CD14-positive monocyte (primary cell): ENCODE measurements at regions not wholly inside any gene's neighbourhood (a gene's known extent, or its start where the extent isn't known, plus 50 kb on each side); places are given as distances from the start of the nearest gene placed in this dataset.

ENCODE experiments used
- DNase-seq, 3 donors: peaks; one replicate each; pipeline ENCODE4 v3.0.0-alpha.2; 2011 to 2022
- H2AFZ ChIP-seq: 2 replicates; pipeline ENCODE4 v1.6.0; 2012; ENCODE audit warnings: mild to moderate bottlenecking, low read depth, low read length, inconsistent platforms; ENCODE audit not compliant: insufficient read depth, poor library complexity, severe bottlenecking
- H3K27ac ChIP-seq, 2 donors: 1 replicate in 1 of 2; 2 replicates in 1 of 2; pipeline ENCODE4 v1.5.1; 2012 to 2013; ENCODE audit warnings: low read length in 2 of 2, control low read depth in 1 of 2, inconsistent platforms in 1 of 2, low read depth in 1 of 2, mild to moderate bottlenecking in 1 of 2
- H3K27me3 ChIP-seq, 2 donors: one replicate each; pipeline versions ENCODE4 v1.6.0 to v1.6.1; 2011 to 2013; ENCODE audit warnings: low read length in 2 of 2; ENCODE audit not compliant: control insufficient read depth in 2 of 2, insufficient read depth in 2 of 2
- H3K36me3 ChIP-seq, 2 donors: replicated peaks in 1 of 2; 1 replicate in 1 of 2; 2 replicates in 1 of 2; pipeline versions ENCODE4 v1.5.1 to v1.6.1; 2012 to 2013; ENCODE audit warnings: low read length in 2 of 2, control low read depth in 1 of 2, inconsistent platforms in 1 of 2, mild to moderate bottlenecking in 1 of 2; ENCODE audit not compliant: insufficient read depth in 2 of 2, control insufficient read depth in 1 of 2
- H3K4me1 ChIP-seq, 2 donors: 1 replicate in 1 of 2; 2 replicates in 1 of 2; pipeline versions ENCODE4 v1.5.1 to v1.6.1; 2012 to 2013; ENCODE audit warnings: low read length in 2 of 2, control low read depth in 1 of 2, inconsistent platforms in 1 of 2, mild to moderate bottlenecking in 1 of 2, moderate library complexity in 1 of 2; ENCODE audit not compliant: insufficient read depth in 2 of 2, control insufficient read depth in 1 of 2
- H3K4me2 ChIP-seq: replicated peaks from 2 replicates; pipeline ENCODE3; 2012; ENCODE audit warnings: low read length, moderate library complexity, mild to moderate bottlenecking; ENCODE audit not compliant: poor library complexity, severe bottlenecking; ENCODE audit errors: extremely low read depth
- H3K4me3 ChIP-seq, 3 experiments: fragments of 200-600 bp in 1 of 3; sonication (generic) in 1 of 3; replicated peaks in 1 of 3; 1 replicate in 2 of 3; 2 replicates in 1 of 3; pipeline ENCODE4 v1.5.1; 2011 to 2013; ENCODE audit warnings: low read length in 3 of 3, mild to moderate bottlenecking in 3 of 3, control low read depth in 2 of 3, low read depth in 2 of 3, inconsistent platforms in 1 of 3, moderate library complexity in 1 of 3
- H3K79me2 ChIP-seq: 2 replicates; pipeline ENCODE4 v1.6.0; 2012; ENCODE audit warnings: mild to moderate bottlenecking, control low read depth, inconsistent platforms, low read length, moderate library complexity; ENCODE audit not compliant: insufficient read depth
- H3K9ac ChIP-seq: 2 replicates; pipeline ENCODE4 v1.6.0; 2017; ENCODE audit warnings: low read length, mild to moderate bottlenecking; ENCODE audit not compliant: insufficient read depth, poor library complexity, severe bottlenecking
- H3K9me3 ChIP-seq, 2 donors: replicated peaks in 1 of 2; 1 replicate in 1 of 2; 2 replicates in 1 of 2; pipeline versions ENCODE4 v1.5.1 to v1.6.1; 2012 to 2013; ENCODE audit warnings: low read length in 2 of 2, control low read depth in 1 of 2; ENCODE audit not compliant: control insufficient read depth in 1 of 2, insufficient read depth in 1 of 2
- H4K20me1 ChIP-seq: 2 replicates; pipeline ENCODE4 v1.6.0; 2012; ENCODE audit warnings: mild to moderate bottlenecking, low read length, control low read depth, moderate library complexity; ENCODE audit not compliant: insufficient read depth
- H3K27ac Mint-ChIP-seq, 7 donors: one replicate each; pipeline ENCODE4 v1.8.0; 2020; ENCODE audit warnings: mild to moderate bottlenecking in 7 of 7, mixed read lengths in 7 of 7, moderate library complexity in 6 of 7, inconsistent platforms in 2 of 7
- H3K27me3 Mint-ChIP-seq, 3 donors: one replicate each; pipeline ENCODE4 v1.8.0; 2021 to 2022; ENCODE audit warnings: low read depth in 3 of 3, mild to moderate bottlenecking in 3 of 3, mixed read lengths in 3 of 3, moderate library complexity in 3 of 3, inconsistent platforms in 1 of 3
- H3K36me3 Mint-ChIP-seq, 2 donors: one replicate each; pipeline ENCODE4 v1.8.0; 2020; ENCODE audit warnings: mixed read lengths in 2 of 2, inconsistent platforms in 1 of 2, mild to moderate bottlenecking in 1 of 2
- H3K4me1 Mint-ChIP-seq: one replicate; pipeline ENCODE4 v1.8.0; 2020; ENCODE audit warnings: mild to moderate bottlenecking, mixed read lengths
- H3K4me3 Mint-ChIP-seq, 2 donors: one replicate each; pipeline ENCODE4 v1.8.0; 2020; ENCODE audit warnings: mild to moderate bottlenecking in 2 of 2, mixed read lengths in 2 of 2, moderate library complexity in 1 of 2
- H3K9me3 Mint-ChIP-seq, 7 donors: one replicate each; pipeline ENCODE4 v1.8.0; 2020 to 2022; ENCODE audit warnings: mixed read lengths in 7 of 7, mild to moderate bottlenecking in 6 of 7, moderate library complexity in 6 of 7, inconsistent platforms in 2 of 7
- WGBS: methylation state at CpG from one replicate; pipeline ENCODE4 v1.1.5; 2013; ENCODE audit warnings: missing lambda C conversion rate; ENCODE audit not compliant: insufficient coverage; 5-methylcytosine and 5-hydroxymethylcytosine counted together
- intact Hi-C, 2 donors: fragments of 100-400 bp; cut with micrococcal nuclease; formaldehyde crosslinking; loops; one replicate each; pipeline versions ENCODE4 v1.15.0 to v1.15.1; 2023
- TF ChIP-seq, protein P1 (sequence below): fragments of 200-600 bp; IDR thresholded peaks from one replicate; pipeline ENCODE4 v1.8.0; 2022; ENCODE audit warnings: antibody characterized with exemption, mild to moderate bottlenecking

GRCh38 chr1:173341971-173342370, 134.8 kb upstream of the TNFSF4 start:
- Mint-ChIP-seq H3K27ac (no peak overlapping the region), H3K9me3 (peaks cover 0 to 5% (median 0%) of the 10 kb centered on the region in 7 donors), H3K36me3 (no peaks in the 10 kb centered on the region), H3K27me3 (no peaks in the 10 kb centered on the region), H3K4me1 (no peaks in the 10 kb centered on the region), H3K4me3 (no peak overlapping the region)
- no peaks in the 10 kb centered on the region for H3K27me3 ChIP-seq
- TF ChIP-seq, protein P1, sequence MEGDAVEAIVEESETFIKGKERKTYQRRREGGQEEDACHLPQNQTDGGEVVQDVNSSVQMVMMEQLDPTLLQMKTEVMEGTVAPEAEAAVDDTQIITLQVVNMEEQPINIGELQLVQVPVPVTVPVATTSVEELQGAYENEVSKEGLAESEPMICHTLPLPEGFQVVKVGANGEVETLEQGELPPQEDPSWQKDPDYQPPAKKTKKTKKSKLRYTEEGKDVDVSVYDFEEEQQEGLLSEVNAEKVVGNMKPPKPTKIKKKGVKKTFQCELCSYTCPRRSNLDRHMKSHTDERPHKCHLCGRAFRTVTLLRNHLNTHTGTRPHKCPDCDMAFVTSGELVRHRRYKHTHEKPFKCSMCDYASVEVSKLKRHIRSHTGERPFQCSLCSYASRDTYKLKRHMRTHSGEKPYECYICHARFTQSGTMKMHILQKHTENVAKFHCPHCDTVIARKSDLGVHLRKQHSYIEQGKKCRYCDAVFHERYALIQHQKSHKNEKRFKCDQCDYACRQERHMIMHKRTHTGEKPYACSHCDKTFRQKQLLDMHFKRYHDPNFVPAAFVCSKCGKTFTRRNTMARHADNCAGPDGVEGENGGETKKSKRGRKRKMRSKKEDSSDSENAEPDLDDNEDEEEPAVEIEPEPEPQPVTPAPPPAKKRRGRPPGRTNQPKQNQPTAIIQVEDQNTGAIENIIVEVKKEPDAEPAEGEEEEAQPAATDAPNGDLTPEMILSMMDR: no peak
- intact Hi-C loops: no loop called here
- H3K9ac ChIP-seq: no peak overlapping the region
- no peaks in the 10 kb centered on the region for H3K79me2 ChIP-seq
- DNase-seq: no peak
- no peak overlapping the region for H3K4me2 ChIP-seq
- H3K36me3 ChIP-seq: no peaks in the 10 kb centered on the region
- no peak overlapping the region for H2AFZ ChIP-seq
- H3K27ac ChIP-seq: no peak overlapping the region
- H3K4me1 ChIP-seq: no peaks in the 10 kb centered on the region
- no peaks in the 10 kb centered on the region for H3K9me3 ChIP-seq
- H4K20me1 ChIP-seq: no peaks in the 10 kb centered on the region
- 100% methylated on average over 1 of the region's 1 CpG for WGBS
- H3K4me3 ChIP-seq: no peak overlapping the region

DNA sequence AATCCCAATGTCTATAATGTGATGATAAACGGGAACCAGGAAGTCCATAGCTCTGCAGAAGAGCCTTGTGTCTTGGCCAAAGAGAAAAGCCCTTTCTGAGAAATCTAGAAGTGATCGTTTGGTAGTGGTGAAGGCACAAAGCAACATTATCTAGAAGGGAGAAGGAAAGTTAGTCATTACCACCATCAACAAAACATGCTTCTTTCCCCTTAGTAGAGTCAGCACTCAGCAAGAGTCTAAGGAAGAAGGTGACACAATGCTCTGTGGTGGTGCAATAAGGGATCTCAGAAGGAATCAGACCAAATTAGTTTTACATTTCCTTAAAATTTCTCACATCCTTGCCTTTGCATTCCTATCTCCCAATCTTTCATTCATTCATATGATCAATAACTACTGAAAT, 134.4 kb upstream of the PRDX6 start:
- no peaks in the 10 kb centered on the region for H3K27me3 Mint-ChIP-seq
- H3K27ac ChIP-seq: no peak overlapping the region
- no peak overlapping the region for H2AFZ ChIP-seq
- peaks cover 0 to 9% (median 0%) of the 10 kb centered on the region in 7 donors for H3K9me3 Mint-ChIP-seq
- WGBS: 80% methylated on average over 1 of the region's 2 CpGs
- no peaks in the 10 kb centered on the region for H3K79me2 ChIP-seq
- H4K20me1 ChIP-seq: no peaks in the 10 kb centered on the region
- TF ChIP-seq, protein P1: no peak
- DNase-seq: no peak
- H3K4me3 Mint-ChIP-seq: no peak overlapping the region
- no peak overlapping the region for H3K4me2 ChIP-seq
- no peak overlapping the region for H3K4me3 ChIP-seq
- H3K27ac Mint-ChIP-seq: no peak overlapping the region
- H3K9me3 ChIP-seq: no peaks in the 10 kb centered on the region
- no peaks in the 10 kb centered on the region for H3K27me3 ChIP-seq
- H3K4me1 Mint-ChIP-seq: no peaks in the 10 kb centered on the region
- H3K4me1 ChIP-seq: no peaks in the 10 kb centered on the region
- no peaks in the 10 kb centered on the region for H3K36me3 ChIP-seq
- no peak overlapping the region for H3K9ac ChIP-seq
- no peaks in the 10 kb centered on the region for H3K36me3 Mint-ChIP-seq
- intact Hi-C loops: no loop called here
